ENCODE measurements at regions not wholly inside any gene's neighbourhood (a gene's known extent, or its start where the extent isn't known, plus 50 kb on each side); places are given as distances from the start of the nearest gene placed in this dataset. TPM values are rescaled to one million over a fixed set of nuclear protein-coding genes. Genes with fewer than 3 reads are reported as not detected.

DNA sequence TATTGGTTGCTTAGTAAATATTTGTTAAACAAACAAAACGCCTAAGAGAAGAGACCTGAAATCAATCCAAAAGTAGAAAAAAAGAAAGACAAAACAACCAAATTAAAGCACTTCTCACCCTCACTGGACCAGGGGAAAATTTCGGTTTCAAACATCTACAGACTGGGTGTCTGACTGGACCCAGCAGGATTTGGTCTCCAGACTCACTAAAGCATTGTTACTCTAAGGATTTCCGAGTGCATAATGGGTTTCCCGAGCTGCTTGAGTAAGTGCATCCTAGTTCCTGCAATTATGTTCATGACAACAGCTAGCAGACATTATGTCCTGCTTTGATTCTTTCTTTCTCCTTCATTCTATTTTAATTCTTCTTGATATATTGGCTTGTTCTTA is 51.8 kb upstream of the FAM3C start:
- no peak for DNase-seq

DNA sequence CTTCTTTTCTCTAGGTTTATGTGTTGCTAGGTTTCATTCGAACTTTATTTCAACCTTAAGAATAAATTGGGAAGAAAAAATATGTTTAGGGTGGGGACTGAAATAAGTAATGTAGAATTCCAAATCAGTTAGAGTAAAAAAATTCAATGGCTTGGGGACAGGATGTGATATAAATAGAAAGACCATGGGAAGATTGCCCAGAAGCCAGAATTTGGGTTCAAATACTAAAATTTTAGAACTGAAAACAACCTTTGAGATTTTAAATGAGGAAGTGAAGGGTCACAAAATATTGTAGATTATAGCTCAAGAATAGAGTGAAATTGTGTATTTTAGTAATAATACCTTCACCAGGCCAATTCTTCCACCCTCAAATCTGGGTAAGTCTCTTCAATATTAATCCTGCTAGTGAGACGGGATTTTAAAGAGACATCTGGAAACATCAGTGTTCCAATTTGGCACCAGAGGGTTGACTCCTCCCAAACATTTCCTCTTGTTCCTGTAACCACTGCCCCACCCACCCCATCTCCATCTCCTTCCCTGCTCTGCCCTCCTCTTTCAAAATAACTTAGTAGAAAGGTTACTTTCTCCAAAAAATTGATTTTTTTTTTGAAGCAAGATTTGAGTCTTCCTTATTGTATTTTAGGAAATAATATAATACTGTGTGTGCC is 51.3 kb upstream of the FAM3C start:
- peak; percentile 24 for DNase-seq

DNA sequence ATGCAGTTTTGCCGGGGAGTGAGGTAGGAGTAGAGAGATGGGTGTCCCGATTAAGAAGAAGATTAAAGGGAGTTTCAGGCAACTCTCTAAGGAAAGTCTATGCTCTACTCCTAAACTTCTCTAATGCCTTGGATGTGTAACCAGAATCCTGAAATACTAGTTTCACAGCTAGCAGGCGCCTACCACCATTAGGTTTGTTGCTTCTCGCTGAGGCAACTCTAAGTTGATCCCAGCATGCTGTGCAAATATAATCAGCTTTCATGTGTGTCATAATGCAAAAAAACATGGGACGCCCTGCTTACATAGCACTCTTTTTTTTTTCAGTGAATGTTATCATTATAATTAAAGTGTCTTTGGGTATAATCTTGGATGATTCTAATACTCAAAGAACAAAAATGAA is 50.4 kb upstream of the FAM3C start:
- DNase-seq: peak; percentile 46

Small RNAs in the stretch of these regions (small RNA-seq; reads per million reads assigned to genes)
- gene RN7SKP277 (ENCODE audit: low replicate concordance): not detected

All from tongue (tissue), 2 donors.